Psoas muscle (tissue), 7 donors: ENCODE measurements at regions not wholly inside any gene's neighbourhood (a gene's known extent, or its start where the extent isn't known, plus 50 kb on each side); places are given as distances from the start of the nearest gene placed in this dataset.

Experiments used
- ATAC-seq, 4 donors: fragments of 200-7000 bp; cut with Tn5 transposase; one replicate each; pipeline ENCODE4 v1.9.1; 2020; ENCODE audit warnings: moderate library complexity in 3 of 4, mild to moderate bottlenecking in 2 of 4
- DNase-seq, 2 donors: peaks; one replicate each; pipeline ENCODE4 v3.0.0-alpha.2; 2020
- H3K27ac ChIP-seq: fragments of 200-600 bp; one replicate; pipeline ENCODE4 v1.8.0; 2022
- H3K27me3 ChIP-seq, 3 donors: fragments of 200-600 bp in 1 of 3; one replicate each; pipeline versions ENCODE4 v1.6.1 to v1.8.0; 2013 to 2022; ENCODE audit warnings: low read length in 2 of 3, mild to moderate bottlenecking in 2 of 3, moderate library complexity in 1 of 3; ENCODE audit not compliant: insufficient read depth in 3 of 3
- H3K36me3 ChIP-seq, 2 donors: fragments of 200-600 bp in 1 of 2; one replicate each; pipeline versions ENCODE4 v1.6.1 to v1.8.0; 2013 to 2022; ENCODE audit warnings: low read depth in 1 of 2, mild to moderate bottlenecking in 1 of 2, moderate library complexity in 1 of 2; ENCODE audit not compliant: insufficient read depth in 1 of 2
- H3K4me1 ChIP-seq: fragments of 200-600 bp; one replicate; pipeline ENCODE4 v1.8.0; 2022
- H3K4me3 ChIP-seq: fragments of 200-600 bp; one replicate; pipeline ENCODE4 v1.8.0; 2022; ENCODE audit warnings: mild to moderate bottlenecking
- H3K9me3 ChIP-seq: fragments of 200-600 bp; one replicate; pipeline ENCODE4 v1.8.0; 2022
- CTCF ChIP-seq: fragments of 200-600 bp; IDR thresholded peaks from one replicate; pipeline ENCODE4 v1.8.0; 2022; ENCODE audit warnings: antibody characterized with exemption
- WGBS, 3 donors: extraction: QIAGEN DNeasy Blood & Tissue Kit; methylation state at CpG; one replicate each; pipeline versions ENCODE4 v1.1.6 to v1.1.7; 2013; 5-methylcytosine and 5-hydroxymethylcytosine counted together
- intact Hi-C, 2 donors: fragments of 100-400 bp; cut with DNase I; formaldehyde crosslinking; loops; one replicate each; pipeline versions ENCODE4 v1.11.0 to v1.14.2; 2022
- donor health status: healthy with polysubstance abuse.
- donor health status: DM: no; HTN: no; CAD: no; lungs with moderate emphysema.
- donor health status: Bipolar disorder and iron deficiency.
- donor health status: healthy.
- donor health status: DM: yes; HTN: yes; CAD: no.
- donor health status: DM: no; HTN: no; CAD: no.
- donor health status: DM: yes; HTN: yes; CAD: no.

- no peak for TF ChIP-seq CTCF
- Histone ChIP-seq H3K4me1 (no peaks in the 10 kb centered on the region), H3K36me3 (no peaks in the 10 kb centered on the region), H3K4me3 (no peak overlapping the region), H3K27me3 (no peaks in the 10 kb centered on the region), H3K9me3 (no peaks in the 10 kb centered on the region), H3K27ac (no peak overlapping the region)
- no peak for ATAC-seq
- intact Hi-C loops: no loop called here
- no peak for DNase-seq
Measured at GRCh38 chr7:46489106-46489505, 568.0 kb upstream of the IGFBP3 start.

GRCh38 chr7:46488607-46489006 is 567.5 kb upstream of the IGFBP3 start:
- no peak overlapping the region for H3K4me3 ChIP-seq
- no peaks in the 10 kb centered on the region for H3K4me1 ChIP-seq
- DNase-seq (no peak), ATAC-seq (no peak)
- H3K27me3 ChIP-seq: no peaks in the 10 kb centered on the region
- 21 to 42% (median 24%) methylated on average over 2 of the region's 2 CpGs for WGBS, 3 donors
- no peak for TF ChIP-seq CTCF
- intact Hi-C loops: no loop called here
- H3K9me3 ChIP-seq: no peaks in the 10 kb centered on the region
- no peaks in the 10 kb centered on the region for H3K36me3 ChIP-seq
- no peak overlapping the region for H3K27ac ChIP-seq

GRCh38 chr7:46486256-46487206 is 565.5 kb upstream of the IGFBP3 start:
- no peak for TF ChIP-seq CTCF
- peak; percentile 47 to 60 for DNase-seq
- H3K4me1 ChIP-seq: no peaks in the 10 kb centered on the region
- ATAC-seq: peak in 1 of 4 donors; percentile 32
- H3K27me3 ChIP-seq: no peaks in the 10 kb centered on the region
- 70 to 81% (median 76%) methylated on average over 5 of the region's 5 CpGs for WGBS, 3 donors
- no peaks in the 10 kb centered on the region for H3K36me3 ChIP-seq
- intact Hi-C loops: no loop called here
- no peak overlapping the region for H3K4me3 ChIP-seq
- H3K9me3 ChIP-seq: no peaks in the 10 kb centered on the region
- no peak overlapping the region for H3K27ac ChIP-seq

- no peak for TF ChIP-seq CTCF
- H3K27ac ChIP-seq: no peak overlapping the region
- DNase-seq (no peak), ATAC-seq (no peak)
- no peaks in the 10 kb centered on the region for H3K9me3 ChIP-seq
- H3K36me3 ChIP-seq: no peaks in the 10 kb centered on the region
- no peak overlapping the region for H3K4me3 ChIP-seq
- WGBS, 3 donors: 87 to 96% (median 88%) methylated on average over 3 of the region's 3 CpGs
- H3K27me3 ChIP-seq: peaks cover 0 to 1% (median 0%) of the 10 kb centered on the region in 3 donors
- intact Hi-C loops: no loop called here
- no peaks in the 10 kb centered on the region for H3K4me1 ChIP-seq
Measured at GRCh38 chr7:46485481-46486065, 564.5 kb upstream of the IGFBP3 start.
